MM.1S (cell line): ENCODE measurements at regions not wholly inside any gene's neighbourhood (a gene's known extent, or its start where the extent isn't known, plus 50 kb on each side); places are given as distances from the start of the nearest gene placed in this dataset.

Source experiments
- CTCF ChIP-seq: fragments of 300-600 bp; sonication (generic); IDR thresholded peaks from 2 replicates; pipeline ENCODE4 v1.5.1; 2016; ENCODE audit warnings: antibody characterized with exemption, low read length, mixed read lengths
- EZH2 ChIP-seq: fragments of 300-600 bp; sonication (generic); optimal IDR thresholded peaks from 2 replicates; pipeline ENCODE3; 2017; ENCODE audit warnings: low read depth, mild to moderate bottlenecking, antibody characterized with exemption, low read length, mixed read lengths
- EZH2phosphoT487 ChIP-seq: fragments of 300-600 bp; sonication (generic); IDR thresholded peaks from 2 replicates; pipeline ENCODE4 v1.6.1; 2018; ENCODE audit warnings: antibody characterized with exemption, low read length

GRCh38 chr16:65815707-65816106, 550.8 kb upstream of the CDH5 start:
- TF ChIP-seq CTCF (no peak), EZH2 (no peak), EZH2phosphoT487 (no peak)
